GM19438 (cell line): ENCODE measurements at regions not wholly inside any gene's neighbourhood (a gene's known extent, or its start where the extent isn't known, plus 50 kb on each side); places are given as distances from the start of the nearest gene placed in this dataset.

Experiments used
- ATAC-seq: cut with Tn5 transposase; IDR thresholded peaks from one replicate; pipeline ENCODE4 v1.9.1; 2021; ENCODE audit warnings: low read depth; ENCODE audit not compliant: unreplicated experiment

DNA sequence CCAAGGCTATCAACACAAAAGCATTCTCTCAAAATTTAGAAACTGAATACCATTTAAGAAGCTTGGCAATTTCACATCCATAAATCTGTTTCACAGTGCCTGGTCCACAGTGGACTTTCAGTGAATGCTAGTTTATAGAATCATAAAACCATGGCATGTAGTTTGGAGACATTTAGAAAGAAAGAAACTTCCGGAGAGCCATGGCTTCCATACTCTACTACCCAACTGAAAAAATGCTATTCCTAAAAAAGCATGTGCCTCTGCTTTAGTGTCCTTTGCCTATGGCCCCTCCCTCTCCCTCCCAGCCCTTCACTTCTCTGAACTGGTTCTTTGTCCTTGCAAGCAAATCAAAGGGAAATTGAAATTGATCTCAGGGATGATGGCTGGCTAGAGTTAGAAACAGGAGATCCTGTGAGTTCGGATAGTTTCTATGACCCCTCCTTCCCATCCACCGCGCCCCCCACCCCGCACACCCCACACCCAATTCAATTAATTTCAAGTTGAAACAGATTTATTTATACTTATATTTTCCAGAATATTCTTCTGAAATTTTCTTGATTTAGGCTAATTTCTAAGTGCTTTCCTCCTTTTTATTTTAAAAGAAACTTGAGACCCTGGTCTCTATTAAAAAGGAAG, 248.3 kb downstream of the TRIB2 start:
- no peak for ATAC-seq

DNA sequence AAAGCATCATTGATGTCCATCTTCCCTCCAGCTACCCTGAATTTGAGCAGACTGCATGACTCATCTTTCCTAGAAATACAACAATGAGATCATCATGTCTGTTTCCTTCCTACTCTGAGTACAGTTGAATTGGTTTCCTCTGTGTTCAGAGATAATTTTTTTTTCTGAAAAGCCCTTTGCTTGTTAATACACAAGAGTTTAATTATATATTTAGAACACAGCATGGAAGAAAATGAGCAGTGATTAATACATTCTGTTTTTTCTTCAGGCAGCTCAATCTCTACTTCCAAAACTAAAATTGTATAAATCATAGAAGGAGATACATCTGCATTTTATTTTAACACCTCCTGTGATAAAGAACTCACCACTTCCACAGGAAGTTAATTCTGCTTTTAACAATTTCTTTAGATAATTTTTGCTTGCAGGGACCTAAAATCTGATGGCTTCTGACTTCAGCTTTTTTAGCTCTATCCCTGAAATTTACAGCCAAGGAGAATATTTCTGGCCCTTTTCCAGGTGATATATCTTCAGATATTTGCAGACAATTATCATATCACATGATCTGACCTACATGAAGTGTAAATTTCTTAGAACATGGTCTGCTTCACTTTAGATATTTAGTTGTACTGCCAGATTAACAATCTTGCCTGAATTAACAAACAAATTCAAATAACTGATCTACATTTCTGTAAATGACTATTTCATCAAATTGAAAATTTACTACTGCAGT, 249.0 kb downstream of the TRIB2 start:
- no peak for ATAC-seq

DNA sequence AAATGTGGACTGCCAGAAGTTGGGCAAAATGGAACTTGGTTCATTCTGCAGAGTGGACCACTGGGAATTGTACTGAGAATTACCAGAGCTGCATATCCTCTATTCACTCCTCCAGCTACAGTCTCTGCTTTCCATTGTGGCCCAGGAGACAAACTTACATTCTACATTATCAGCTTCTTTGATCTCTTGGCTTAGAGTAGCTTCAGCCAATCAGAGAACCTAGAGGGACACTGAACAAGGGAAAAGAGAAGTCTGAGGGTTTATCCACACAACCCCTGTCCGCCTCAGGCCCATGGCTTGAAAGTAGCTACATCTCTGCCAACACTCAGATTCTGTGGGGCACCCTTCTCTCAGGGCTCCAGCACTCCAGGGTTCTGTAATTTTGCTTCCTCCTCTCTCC, 251.1 kb downstream of the TRIB2 start:
- ATAC-seq: no peak

DNA sequence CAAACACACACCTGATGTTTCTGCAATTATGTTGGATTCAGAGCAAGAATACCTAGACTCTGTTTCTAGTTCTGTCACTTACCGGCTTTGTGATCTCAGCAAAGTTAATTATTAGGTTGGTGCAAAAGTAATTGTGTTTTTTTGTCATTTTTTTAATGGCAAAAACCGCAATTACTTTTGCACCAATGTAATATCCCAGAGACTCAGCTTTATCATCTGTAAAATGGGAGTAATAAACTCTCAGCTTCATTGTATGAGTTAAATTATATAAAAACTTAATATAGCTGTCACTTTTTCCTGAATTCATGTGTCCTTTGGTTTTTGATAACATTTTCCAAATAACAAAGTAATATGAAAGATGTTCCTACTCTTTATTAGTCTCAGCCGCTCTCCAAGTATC, 251.7 kb downstream of the TRIB2 start:
- no peak for ATAC-seq

DNA sequence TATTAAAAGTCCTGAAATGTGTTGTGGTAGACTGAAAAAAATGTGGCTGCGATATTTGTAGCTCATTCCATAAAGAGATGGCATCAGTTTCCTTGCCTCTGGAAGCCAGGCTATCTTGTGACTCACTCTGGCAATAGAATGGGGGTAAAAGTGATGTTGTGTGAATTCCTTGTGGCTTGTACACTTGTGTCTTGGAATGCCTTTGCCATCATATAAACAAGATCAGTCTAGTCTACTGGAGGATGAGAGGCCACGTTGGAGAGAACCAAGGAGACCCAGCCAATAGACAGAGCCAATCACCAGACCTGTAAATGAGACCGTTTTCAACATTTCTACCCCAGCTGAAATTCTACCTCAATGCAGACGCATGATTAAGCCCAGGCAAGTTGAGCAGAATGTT, 254.1 kb downstream of the TRIB2 start:
- ATAC-seq: no peak

DNA sequence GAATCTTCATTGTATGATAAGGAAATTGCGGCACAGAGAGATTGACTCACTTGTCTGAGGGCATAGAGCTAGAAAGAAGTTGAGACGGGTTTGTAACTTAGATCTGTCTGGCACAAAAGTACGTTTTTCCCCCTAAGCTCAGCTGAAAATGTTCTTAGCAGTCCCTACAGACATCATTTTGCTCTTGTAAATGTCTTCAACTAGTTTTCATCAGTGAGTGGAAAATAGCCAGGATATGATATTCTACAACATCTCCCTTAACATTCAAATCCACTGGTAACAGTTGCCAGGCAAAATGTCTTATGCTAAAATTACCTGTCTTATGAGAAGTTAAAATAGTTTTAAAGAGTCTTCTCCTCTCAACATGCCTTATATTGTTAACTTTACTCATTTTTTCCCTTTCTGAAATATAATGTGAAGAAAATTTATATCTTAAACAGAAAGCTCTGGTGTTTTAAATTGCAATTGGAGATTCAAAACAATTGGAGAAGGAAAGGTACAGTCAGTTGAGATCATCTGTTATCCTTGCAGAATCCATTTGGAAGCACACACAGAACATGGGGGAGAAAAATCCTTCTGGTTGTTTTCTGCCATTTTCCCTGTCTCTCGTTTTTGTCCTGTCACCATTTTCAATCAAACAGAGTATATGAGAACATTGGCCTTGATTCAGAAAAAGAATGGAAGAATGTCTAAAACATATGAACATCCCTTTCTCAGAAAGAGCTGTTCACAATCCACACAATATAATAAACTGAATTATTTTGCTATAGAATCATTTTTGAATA, 255.0 kb downstream of the TRIB2 start:
- no peak for ATAC-seq

DNA sequence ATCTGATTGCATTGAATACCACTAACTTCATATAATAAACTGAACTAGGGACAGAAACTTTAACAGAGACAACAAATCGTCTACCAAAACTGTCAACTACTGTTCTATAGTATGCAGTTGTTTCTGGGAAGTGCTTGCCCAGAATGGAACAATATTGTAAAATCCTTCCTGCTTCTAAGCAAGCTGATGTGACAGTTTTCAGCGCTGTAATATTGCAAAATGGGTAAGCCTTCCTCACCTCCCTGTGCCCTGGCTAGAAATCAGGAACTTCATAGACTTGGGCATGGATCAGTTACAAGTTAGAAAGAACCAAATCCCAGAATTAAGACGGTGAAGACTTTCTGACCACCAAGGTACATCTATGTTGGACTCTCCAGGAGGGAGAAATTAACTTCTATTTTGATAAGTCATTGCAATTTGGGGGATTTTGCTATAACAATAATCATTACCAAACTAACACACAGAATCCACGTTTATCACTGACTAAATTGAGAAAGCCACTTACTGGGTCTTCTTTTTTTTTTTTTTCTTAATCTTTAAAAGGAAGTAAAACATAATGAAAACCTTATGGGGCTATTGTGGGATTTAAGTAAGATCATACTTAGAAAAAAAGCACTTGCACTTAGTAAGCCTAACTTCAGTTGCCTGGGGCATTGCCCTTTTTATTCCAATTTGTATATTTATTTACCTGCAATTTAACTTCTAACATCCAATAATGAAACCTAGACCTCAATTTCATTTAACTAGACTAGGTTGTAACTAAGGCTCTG, 261.5 kb downstream of the TRIB2 start:
- no peak for ATAC-seq

DNA sequence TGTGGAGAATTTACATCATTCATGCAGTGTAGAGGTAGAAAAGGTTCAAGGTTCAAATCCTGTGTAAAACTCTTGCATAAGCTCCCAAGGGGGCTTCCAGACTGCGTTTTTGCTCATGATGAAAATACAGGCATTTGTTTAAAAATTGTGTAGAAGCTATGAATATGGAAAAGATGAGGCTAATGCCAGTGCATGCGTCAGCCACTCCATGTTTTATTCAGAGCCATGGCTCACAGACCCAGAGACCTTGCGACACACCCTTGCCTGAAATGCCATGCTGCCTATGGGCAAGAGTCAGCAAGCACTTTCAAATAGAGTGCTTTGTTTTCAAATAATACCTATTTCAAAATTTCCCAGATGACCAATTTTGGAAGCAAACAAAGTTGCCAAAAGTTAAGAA, 262.3 kb downstream of the TRIB2 start:
- ATAC-seq: no peak

DNA sequence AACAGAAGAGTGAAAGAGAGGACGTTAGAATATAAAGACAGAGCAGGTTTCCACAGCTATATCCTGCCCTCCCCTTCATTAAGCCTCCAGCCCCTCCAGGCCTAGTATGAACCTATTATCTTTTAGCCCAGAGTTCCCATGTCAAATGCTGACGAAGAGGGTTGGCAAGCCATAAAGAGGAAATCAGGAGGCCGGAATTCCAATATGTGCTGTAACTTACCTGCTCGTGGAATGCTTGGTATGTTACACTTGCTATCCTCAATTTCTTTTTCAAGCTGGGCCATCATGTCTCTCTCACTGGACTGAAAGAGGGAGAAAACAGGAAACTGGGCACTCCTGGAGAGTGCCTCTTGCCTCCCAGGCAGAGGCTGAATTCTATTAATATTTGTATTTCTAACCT, 264.1 kb downstream of the TRIB2 start:
- ATAC-seq: no peak

DNA sequence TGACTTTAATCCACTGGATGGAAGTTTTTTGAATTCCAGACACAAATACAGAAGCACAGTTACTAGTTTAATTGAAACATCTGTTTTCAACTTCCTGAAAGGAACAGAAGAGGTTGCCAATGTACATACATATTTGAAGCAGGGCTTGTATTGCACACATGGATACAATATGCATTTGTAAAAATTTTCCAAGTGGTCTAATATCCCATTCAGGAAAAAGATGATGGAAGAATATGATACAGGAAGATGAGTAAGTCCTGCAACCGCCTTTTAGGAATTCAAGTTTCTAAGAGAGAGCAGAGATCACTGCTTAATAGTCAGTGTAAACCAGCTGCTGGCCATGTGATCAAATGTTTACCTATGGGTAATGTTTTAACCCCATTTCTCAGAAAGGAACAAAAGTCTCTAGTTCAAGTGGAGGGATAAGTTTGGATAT, 265.4 kb downstream of the TRIB2 start:
- no peak for ATAC-seq

DNA sequence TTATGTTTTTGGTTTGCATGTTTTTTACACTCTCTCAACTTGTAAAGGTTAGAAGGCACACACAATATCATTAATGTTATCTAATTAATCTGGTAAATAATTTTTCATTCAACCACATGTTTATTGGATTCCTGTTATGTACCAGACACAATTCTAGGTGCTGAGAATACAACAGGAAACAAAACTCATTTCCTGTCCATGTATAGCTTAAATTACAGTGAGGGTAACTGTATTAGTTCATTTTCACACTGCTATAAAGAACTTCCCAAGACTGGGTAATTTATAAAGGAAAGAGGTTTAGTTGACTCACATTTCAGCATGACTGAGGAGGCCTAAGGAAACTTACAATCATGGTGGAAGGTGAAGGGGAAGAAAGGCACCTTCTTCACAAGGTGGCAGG, 270.5 kb downstream of the TRIB2 start:
- ATAC-seq: no peak

DNA sequence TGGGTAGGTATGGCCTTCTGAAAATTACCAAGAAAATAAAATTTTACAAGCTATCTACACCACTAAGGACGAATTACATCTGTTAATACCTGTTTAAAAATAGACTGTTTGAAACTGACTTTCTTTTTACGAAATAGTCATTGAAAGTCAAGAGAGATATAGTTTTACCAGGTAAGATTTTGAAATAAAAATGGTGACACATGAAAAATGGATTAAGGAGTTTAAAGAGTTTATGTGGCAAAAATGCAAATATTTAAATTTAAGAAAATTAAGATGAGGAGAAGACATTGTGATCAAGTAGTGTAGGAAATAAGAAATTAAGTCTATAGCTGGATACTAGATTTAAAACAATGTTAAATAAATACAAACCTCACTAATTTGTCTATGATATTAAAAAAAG, 271.5 kb downstream of the TRIB2 start:
- no peak for ATAC-seq

DNA sequence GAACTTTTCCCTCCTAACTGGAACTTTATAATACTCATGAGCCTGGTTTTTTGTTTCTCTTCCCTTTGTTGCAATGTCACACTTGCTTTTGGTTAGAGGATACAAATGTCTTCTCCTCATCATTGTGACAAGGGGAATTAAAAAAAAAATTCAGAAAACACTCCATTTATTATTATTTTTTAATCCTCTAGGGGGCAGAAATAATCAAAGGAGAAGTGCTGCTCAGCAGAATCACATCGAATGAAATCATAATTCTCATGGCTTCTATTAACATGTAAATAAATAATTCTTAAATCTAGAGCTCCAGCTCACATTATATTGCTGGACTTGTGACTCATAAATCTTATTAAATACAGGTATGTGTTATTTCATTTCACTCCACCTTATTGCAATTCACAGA, 273.8 kb downstream of the TRIB2 start:
- ATAC-seq: no peak

DNA sequence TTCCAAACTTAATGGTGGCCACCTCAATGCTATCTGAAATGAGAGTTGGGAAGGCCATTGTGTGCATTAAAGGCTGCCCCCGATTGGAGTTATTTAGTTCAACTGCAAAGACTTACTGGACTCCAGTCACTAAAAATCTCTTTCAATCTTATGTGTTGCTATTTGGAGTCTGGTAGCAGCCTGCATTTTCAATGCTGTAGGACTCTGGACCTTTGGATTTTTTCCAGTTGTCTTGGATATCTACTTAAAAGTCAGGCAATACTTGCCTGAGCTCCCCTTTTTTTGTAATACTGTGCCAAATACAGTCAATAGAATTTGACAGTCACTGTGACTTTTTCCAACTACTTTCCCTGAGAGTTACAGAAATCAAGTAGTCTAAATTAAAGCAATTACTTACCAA, 281.9 kb downstream of the TRIB2 start:
- ATAC-seq: no peak

DNA sequence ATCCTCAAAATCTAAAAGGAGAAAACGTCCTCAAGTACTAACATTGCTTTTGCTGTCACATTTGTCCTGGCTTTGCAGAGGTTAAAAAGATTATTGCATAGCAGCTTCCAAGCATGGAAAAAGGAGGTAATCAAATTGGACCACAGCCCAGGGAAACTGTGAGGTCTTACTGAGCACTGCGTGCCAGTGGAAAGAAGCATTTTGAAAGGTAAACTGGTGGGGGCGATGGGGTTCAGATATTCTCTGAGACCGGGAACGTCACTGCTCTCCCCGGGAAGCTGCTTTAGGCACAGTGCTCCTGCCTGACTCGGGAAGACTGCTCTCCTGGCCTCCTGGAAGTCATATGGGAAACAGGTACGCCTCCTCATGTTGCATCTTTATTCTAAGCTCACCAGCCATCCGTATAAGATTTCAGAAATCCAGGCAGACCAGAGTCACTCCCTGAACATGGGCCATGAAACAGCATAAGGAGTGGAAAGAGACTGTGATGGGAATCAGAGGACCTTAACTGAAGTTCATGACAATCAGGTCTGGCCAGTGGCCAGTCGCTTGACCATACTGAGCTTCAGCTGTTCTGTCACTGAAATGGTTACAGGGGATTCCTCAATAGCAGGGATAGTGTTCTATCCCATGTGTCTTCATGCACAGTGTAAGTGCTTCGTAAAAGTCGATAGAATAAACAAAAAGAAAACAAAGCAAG, 284.1 kb downstream of the TRIB2 start:
- ATAC-seq: no peak

DNA sequence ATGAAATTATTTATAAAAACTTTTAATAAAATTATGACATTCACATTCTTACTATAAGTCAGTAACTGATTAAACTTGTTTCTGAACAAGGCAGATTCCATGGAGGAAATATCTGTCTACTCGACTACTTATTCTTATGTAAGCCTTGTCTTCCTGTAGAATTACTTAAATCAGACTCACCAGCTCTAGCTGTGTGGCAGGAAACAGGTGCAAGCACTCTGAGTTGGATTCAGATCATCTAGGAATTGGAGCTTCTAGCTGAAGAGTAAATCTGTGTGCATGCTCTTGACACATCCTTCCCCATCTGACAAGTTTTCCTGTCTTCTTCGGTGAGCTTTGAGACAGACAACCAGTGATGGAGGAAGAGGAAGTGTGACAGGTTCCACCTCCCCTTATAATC, 284.7 kb downstream of the TRIB2 start:
- ATAC-seq: no peak

DNA sequence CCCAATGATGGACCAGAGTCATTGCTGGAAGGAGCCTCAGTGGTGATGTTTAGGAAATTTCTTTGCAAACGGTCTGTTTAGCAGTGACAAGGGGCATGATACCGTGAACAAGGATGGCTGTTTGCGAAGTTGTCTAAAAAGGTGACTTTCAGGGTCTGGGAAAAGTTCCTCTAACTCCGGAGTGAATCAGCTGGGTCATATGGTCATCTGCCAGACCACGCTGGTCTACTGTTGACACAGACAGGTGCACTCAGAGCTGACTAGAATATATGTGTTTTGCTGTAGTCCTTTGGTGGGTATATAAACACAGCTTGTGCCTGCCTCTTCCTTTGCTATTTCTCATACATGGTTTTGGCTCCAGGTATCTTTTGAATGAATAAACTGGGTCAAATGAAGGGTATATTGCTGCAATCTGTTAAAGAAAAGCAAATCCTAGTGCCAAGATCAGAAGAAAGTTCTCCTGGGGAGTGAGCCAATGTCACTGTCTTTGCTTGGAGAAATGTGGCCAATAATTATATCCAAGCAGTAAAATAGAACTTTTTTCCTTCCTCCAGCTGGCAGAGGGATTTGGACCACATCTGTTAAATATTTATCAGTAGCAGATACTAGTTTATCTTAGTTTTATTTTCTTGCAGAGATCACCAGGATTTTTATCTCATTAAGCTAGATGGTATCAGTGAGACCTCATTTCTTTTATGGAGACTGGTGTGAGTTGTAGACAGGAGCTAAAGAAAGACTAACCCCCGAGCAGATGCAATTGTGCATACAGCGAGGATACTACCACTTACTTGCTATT, 286.0 kb downstream of the TRIB2 start:
- ATAC-seq: no peak

DNA sequence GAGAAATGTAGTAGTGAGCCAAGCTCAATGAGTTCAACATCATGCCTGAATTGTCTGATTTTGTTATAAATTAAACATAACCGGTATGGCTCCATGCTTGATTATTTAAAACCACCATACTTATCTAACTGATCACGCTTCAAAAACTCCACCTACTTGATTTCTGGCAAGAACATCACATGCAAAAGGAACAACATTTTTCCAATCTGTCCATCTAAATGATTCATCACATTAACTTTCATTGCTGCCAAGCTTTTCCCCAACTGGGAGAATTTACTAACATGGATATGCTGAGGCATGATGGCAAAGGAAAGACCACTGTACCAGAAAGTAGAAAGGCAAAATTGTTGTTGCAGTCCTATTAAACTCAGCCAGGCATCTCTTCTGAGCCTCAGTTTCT, 286.8 kb downstream of the TRIB2 start:
- ATAC-seq: no peak

DNA sequence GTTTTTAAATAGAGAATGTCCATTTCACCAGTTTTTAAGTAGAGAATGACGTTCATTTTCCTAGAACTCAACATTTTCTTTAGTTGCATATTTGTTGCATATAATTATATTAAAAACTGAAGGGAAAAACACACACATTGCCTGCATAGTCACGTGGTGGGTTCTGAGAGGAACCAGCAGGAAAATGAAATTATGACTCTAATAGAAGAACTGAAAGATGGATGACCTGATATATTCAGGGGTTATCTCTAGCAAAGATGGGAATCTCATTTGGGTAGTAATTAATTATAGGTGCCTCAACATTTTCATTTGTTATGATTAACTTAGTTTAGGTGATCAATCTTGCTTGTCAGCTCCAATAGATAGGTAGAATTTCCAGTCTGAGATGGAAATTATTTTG, 288.3 kb downstream of the TRIB2 start:
- no peak for ATAC-seq
